ENCODE measurements at regions not wholly inside any gene's neighbourhood (a gene's known extent, or its start where the extent isn't known, plus 50 kb on each side); places are given as distances from the start of the nearest gene placed in this dataset.

DNA sequence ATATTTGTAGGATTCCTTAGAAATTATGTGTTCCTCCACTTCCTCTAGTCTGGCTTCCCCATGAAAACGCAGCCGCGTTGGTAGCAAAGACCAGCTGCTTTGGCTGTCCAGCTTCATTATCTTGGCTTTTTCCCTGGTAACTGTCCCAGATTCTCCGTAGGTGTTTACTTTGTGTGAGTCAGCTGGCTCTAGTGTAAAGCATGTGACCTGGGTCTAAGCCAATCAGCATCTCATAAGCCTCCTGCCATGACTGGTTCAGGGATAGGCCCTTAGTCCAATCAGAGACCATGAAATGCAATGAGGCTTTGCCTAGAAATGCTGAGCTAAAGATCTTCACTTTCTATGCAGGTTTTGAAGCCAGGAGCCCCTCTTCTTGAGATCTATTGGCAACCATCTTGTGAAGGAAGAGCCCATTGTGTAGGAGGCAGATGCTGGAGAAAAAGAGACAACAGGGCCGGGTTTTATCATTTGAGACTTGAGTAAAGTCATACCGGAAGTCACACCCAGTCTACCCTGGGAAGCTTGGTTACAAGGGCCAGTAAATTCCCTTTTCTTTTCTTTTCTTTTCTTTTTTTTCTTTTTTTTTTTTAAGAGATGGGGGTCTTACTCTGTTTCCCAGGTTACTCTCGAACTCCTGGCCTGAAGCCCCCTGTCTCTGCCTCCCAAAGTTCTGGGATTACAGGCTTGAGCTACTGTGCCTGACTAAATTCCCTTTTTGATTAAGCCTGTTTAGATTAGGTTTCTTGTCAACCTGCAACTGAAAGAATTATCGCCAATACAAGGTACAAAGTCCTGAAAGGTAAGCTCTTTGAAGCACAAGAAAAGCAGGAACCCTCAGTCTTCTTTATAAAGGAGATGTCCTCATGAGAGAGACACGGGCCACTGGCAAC, 256.5 kb upstream of the RREB1 start:
- TF ChIP-seq, protein P1, sequence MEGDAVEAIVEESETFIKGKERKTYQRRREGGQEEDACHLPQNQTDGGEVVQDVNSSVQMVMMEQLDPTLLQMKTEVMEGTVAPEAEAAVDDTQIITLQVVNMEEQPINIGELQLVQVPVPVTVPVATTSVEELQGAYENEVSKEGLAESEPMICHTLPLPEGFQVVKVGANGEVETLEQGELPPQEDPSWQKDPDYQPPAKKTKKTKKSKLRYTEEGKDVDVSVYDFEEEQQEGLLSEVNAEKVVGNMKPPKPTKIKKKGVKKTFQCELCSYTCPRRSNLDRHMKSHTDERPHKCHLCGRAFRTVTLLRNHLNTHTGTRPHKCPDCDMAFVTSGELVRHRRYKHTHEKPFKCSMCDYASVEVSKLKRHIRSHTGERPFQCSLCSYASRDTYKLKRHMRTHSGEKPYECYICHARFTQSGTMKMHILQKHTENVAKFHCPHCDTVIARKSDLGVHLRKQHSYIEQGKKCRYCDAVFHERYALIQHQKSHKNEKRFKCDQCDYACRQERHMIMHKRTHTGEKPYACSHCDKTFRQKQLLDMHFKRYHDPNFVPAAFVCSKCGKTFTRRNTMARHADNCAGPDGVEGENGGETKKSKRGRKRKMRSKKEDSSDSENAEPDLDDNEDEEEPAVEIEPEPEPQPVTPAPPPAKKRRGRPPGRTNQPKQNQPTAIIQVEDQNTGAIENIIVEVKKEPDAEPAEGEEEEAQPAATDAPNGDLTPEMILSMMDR (IDR thresholded peaks at IDR 0.05): no peak
- TF ChIP-seq ZFX (IDR thresholded peaks at IDR 0.05; ENCODE audit: borderline replicate concordance): no peak

Data from 22Rv1 (cell line).